ENCODE measurements at regions not wholly inside any gene's neighbourhood (a gene's known extent, or its start where the extent isn't known, plus 50 kb on each side); places are given as distances from the start of the nearest gene placed in this dataset.

- no peaks in the 10 kb centered on the region for H3K4me1 ChIP-seq (ENCODE audit: control insufficient read depth, insufficient read depth, low read length)
- 13% methylated on average over 9 of the region's 9 CpGs for WGBS (ENCODE audit: insufficient coverage, insufficient replicate concordance, low lambda C conversion rate, missing lambda C conversion rate)
- no peaks in the 10 kb centered on the region for H3K36me3 ChIP-seq (ENCODE audit: control insufficient read depth in 2 of 2, insufficient read depth in 2 of 2, low read length in 1 of 2)
- FAIRE-seq (no peak), DNase-seq (ENCODE audit: low read depth, low spot score) (no peak), ATAC-seq (no peak)
- H3K27ac ChIP-seq (ENCODE audit: control insufficient read depth, insufficient read depth), result no peak overlapping the region
- no peak overlapping the region for H2AFZ ChIP-seq (ENCODE audit: control insufficient read depth, low read depth, low read length)
- SMC1A ChIA-PET (ENCODE audit: uncharacterized antibody, unreplicated experiment), result no interaction called here
- CTCF ChIA-PET, result no interaction called here
- BruUV-seq (replicated peaks), result no TSS peak
- H3K4me3 ChIP-seq, result no peak overlapping the region
- RAD21 ChIA-PET (ENCODE audit: unreplicated experiment), result no interaction called here
- intact Hi-C loops (cut with micrococcal nuclease; ENCODE audit: unreplicated experiment), result no loop called here
- POLR2A ChIA-PET, result no interaction called here
- H4K20me1 ChIP-seq (ENCODE audit: control insufficient read depth, insufficient read depth), result no peaks in the 10 kb centered on the region
- no peaks in the 10 kb centered on the region for H3K27me3 ChIP-seq (replicated peaks in 1 of 2; ENCODE audit: control insufficient read depth in 2 of 2, insufficient read depth in 2 of 2, low read length in 1 of 2)
- H3K9me3 ChIP-seq (replicated peaks; ENCODE audit: control insufficient read depth, insufficient read depth, low read length), result no peaks in the 10 kb centered on the region
- no peaks in the 10 kb centered on the region for H3K79me2 ChIP-seq (ENCODE audit: control insufficient read depth, insufficient read depth, low read length)
- no peak overlapping the region for H3K9ac ChIP-seq (ENCODE audit: control insufficient read depth, insufficient read depth, low read length)
- H3K4me2 ChIP-seq (ENCODE audit: control insufficient read depth, insufficient read depth), result no peak overlapping the region
- in situ Hi-C loops (cut with MboI), result no loop called here
- TF ChIP-seq, protein P1, sequence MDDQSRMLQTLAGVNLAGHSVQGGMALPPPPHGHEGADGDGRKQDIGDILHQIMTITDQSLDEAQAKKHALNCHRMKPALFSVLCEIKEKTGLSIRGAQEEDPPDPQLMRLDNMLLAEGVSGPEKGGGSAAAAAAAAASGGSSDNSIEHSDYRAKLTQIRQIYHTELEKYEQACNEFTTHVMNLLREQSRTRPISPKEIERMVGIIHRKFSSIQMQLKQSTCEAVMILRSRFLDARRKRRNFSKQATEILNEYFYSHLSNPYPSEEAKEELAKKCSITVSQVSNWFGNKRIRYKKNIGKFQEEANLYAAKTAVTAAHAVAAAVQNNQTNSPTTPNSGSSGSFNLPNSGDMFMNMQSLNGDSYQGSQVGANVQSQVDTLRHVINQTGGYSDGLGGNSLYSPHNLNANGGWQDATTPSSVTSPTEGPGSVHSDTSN (IDR thresholded peaks at IDR 0.05; ENCODE audit: insufficient replicate concordance, low read depth, low read length), result no peak
- no peak for TF ChIP-seq LARP7 (IDR thresholded peaks at IDR 0.05)
- no peak for TF ChIP-seq CUX1 (IDR thresholded peaks at IDR 0.05; ENCODE audit: insufficient replicate concordance, low read depth, low read length)
- TF ChIP-seq ZNF24 (IDR thresholded peaks at IDR 0.05), result no peak
- TF ChIP-seq ZNF217 (IDR thresholded peaks at IDR 0.05), result no peak
- no peak for TF ChIP-seq MTA2 (IDR thresholded peaks at IDR 0.05; ENCODE audit: low read depth)
- no peak for TF ChIP-seq NFYA (IDR thresholded peaks at IDR 0.05; ENCODE audit: borderline replicate concordance, low read depth, low read length)
- no peak for TF ChIP-seq FOXM1 (IDR thresholded peaks at IDR 0.05; ENCODE audit: low read depth, low read length)
- no peak for TF ChIP-seq ZNF592 (IDR thresholded peaks at IDR 0.05)
- no peak for TF ChIP-seq RAD21 (IDR thresholded peaks at IDR 0.05; ENCODE audit: insufficient read depth, low read depth, low read length)
- no peak for TF ChIP-seq BRCA1 (IDR thresholded peaks at IDR 0.05; ENCODE audit: low read depth, low read length)
- no peak for TF ChIP-seq MXI1 (IDR thresholded peaks at IDR 0.05; ENCODE audit: low read depth, low read length)
- no peak for TF ChIP-seq EZH2 (IDR thresholded peaks at IDR 0.05; ENCODE audit: borderline replicate concordance, control insufficient read depth, low read depth, low read length)
- TF ChIP-seq IKZF2 (IDR thresholded peaks at IDR 0.05), result no peak
- TF ChIP-seq MYB (IDR thresholded peaks at IDR 0.05; ENCODE audit: borderline replicate concordance, low read depth, low read length), result no peak
Observed at GRCh38 chr1:5693568-5693967, 298.7 kb downstream of the NPHP4 start.
